GM18517 (cell line): ENCODE measurements at regions not wholly inside any gene's neighbourhood (a gene's known extent, or its start where the extent isn't known, plus 50 kb on each side); places are given as distances from the start of the nearest gene placed in this dataset.
"Not testable (repeated sequence)": the region's sequence is repeated elsewhere in the genome, so short reads cannot be mapped to it uniquely, and the experiment has no call there.

Experiments
- ATAC-seq: cut with Tn5 transposase; IDR thresholded peaks from one replicate; pipeline ENCODE4 v1.9.1; 2021; ENCODE audit warnings: mild to moderate bottlenecking, moderate library complexity; ENCODE audit not compliant: unreplicated experiment

GRCh38 chr14:106586098-106586704 lies 1059.8 kb downstream of the TMEM121 start:
- ATAC-seq = no peak

- ATAC-seq = not testable (repeated sequence)
These were observed 1065.2 kb downstream of the TMEM121 start for GRCh38 chr14:106591539-106591938.

GRCh38 chr14:106592115-106592852 lies 1065.9 kb downstream of the TMEM121 start:
- ATAC-seq = not testable (repeated sequence)

GRCh38 chr14:106599209-106599608 lies 1072.8 kb downstream of the TMEM121 start:
- ATAC-seq = no peak

DNA sequence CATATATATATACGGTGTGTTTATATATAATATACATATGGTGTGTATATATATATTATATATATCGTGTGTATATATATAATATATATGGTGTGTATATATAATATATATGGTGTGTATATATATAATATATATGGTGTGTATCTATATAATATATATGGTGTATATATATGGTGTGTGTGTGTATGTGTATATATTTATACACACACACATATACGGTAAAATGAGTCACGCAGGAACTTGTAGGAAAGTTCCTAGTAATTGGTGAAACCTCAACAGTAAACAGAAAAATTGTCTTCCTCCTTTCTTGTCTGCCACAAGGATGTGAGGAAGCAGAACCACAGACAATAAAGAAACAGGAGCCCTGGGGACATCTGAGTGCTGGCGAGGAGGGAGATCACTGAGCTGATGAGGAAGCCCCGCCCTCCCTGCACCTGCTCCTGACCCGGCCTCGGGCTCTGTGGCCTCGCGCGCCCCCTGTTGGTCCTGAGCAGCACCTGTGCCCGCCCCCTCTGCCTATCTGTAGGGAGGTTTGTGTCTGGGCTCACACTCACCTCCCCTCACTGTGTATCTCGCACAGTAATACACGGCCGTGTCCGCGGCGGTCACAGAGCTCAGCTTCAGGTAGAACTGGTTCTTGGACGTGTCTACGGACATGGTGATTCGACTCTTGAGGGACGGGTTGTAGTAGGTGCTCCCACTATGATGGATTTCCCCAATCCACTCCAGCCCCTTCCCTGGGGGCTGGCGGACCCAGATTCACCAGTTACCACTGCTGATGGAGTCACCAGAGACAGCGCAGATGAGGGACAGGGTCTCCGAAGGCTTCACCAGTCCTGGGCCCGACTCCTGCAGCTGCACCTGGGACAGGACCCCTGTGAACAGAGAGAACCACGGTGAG lies 1079.4 kb downstream of the TMEM121 start:
- no peak for ATAC-seq

DNA sequence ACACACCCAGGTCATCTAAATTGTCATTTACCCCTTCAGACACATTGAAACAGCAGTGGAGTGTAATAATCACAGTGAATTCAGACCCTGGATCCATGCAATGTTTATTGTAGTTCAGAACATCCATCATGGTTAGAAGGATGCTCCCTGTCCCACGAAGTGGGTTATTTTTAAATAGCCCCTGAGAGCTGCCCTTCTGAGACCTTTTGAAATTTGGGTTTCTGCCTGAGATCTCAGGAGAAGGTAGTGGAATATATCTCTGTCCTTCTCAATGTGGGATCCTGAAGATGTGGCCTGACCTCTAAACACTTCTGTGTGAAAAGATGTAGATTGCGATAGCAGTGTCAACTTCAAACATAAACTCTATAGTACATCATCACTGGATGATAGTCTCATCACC lies 1080.6 kb downstream of the TMEM121 start:
- no peak for ATAC-seq

GRCh38 chr14:106610691-106611090 lies 1084.3 kb downstream of the TMEM121 start:
- no peak for ATAC-seq

DNA sequence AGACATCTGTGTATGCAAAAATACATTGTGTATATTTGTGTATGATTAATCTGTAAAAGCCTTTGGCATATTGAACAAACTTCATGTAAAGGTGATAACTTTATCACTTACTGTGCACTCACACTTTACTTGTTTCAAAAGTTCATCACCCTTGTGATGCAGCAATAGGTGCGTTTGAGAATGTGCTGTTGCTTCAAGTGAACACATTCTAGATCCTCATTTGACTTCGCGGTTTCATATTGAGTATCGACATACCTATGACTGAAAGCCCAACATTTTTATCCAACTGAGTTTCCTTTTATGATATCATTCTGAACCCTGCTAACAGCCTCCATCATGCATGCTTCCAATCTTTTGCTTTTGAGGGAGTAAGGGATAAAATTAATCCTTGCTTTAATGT lies 1086.9 kb downstream of the TMEM121 start:
- ATAC-seq = no peak

DNA sequence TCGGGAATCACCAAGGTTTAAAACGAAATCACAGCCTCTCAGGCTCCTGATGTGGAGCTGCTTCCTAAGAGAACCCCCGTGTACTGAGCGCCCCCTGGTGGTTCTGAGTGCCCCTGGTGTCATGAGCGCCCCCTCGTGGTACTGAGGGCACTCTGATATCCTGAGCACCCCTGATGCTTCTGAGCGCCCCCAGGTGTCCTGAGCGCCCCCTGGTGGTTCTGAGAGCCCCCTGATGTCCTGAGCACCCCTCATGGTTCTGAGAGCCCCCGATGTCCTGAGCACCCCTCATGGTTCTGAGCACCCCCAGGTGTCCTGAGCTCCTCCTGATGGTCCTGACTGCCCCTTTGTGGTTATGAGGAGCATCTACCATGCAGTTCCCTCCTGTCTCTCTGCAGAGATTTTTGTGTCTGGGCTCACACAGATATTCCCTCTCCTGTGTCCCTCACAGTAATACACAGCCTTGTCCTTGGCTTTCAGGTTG lies 1092.1 kb downstream of the TMEM121 start:
- ATAC-seq = not testable (repeated sequence)

- ATAC-seq = no peak
These were observed 1093.2 kb downstream of the TMEM121 start for GRCh38 chr14:106619606-106620005.

GRCh38 chr14:106620368-106620767 lies 1094.0 kb downstream of the TMEM121 start:
- no peak for ATAC-seq

DNA sequence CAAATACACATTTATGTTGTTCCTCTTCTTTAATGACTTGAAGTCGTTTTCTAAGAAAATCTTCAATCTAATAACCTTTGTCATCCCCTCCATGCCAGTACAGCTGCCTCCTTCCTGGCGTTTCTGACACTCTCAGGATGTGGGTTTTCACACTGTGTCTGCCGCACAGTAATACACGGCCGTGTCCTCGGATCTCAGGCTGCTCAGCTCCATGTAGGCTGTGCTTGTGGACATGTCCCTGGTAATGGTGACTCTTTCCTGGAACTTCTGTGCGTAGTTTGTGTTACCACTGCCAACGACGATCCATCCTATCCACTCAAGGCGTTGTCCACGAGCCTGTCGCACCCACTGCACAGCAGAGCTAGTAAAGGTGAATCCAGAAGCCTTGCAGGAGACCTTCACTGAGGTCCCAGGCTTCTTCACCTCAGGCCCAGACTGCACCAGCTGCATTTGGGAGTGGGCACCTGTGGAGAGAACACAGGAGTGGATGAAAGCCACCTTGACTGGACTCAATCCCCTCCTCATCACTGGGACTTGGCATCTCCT lies 1095.9 kb downstream of the TMEM121 start:
- ATAC-seq = no peak

GRCh38 chr14:106625186-106625585 lies 1098.8 kb downstream of the TMEM121 start:
- ATAC-seq = no peak

- not testable (repeated sequence) for ATAC-seq
These were observed 1100.1 kb downstream of the TMEM121 start for GRCh38 chr14:106626469-106626868.

GRCh38 chr14:106626942-106627588 lies 1100.7 kb downstream of the TMEM121 start:
- ATAC-seq = not testable (repeated sequence)

- no peak for ATAC-seq
These were observed 1105.5 kb downstream of the TMEM121 start for GRCh38 chr14:106631879-106632278.

DNA sequence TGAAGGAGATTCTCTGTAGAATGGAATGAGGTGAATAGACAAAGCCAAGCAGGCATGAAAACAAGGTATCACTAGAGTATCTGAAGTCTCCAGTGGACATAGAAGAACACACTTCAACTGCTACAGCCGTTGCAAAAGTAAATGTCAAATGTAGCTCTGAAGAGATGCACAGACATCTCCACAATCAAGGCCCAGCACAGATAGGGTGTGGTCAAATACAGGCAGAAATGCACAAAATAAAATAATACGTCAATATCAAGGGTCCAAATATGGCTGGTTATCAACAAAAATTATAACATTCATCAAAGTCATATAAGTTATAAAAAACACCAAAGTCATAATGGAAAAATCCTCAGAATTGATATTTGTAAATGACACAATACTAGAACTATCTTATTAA lies 1107.3 kb downstream of the TMEM121 start:
- ATAC-seq = no peak

DNA sequence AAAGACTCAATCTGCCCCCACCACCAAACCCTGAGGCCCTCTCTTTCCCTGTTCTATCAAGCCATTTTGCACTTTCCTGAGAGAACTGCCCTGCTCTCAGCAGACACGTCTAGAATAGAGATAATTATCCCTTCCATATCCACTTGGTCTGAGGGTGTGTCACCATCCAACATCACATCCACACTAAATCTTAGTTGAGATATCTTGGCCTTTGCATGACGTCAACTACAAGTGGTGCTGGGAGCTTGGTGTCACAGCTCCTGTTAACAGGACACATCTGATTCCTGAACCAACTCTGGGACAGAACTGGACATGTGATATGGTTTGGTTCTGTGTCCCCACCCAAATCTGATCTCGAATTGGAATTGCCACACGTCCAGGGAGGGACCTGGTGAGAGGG lies 1109.2 kb downstream of the TMEM121 start:
- no peak for ATAC-seq

DNA sequence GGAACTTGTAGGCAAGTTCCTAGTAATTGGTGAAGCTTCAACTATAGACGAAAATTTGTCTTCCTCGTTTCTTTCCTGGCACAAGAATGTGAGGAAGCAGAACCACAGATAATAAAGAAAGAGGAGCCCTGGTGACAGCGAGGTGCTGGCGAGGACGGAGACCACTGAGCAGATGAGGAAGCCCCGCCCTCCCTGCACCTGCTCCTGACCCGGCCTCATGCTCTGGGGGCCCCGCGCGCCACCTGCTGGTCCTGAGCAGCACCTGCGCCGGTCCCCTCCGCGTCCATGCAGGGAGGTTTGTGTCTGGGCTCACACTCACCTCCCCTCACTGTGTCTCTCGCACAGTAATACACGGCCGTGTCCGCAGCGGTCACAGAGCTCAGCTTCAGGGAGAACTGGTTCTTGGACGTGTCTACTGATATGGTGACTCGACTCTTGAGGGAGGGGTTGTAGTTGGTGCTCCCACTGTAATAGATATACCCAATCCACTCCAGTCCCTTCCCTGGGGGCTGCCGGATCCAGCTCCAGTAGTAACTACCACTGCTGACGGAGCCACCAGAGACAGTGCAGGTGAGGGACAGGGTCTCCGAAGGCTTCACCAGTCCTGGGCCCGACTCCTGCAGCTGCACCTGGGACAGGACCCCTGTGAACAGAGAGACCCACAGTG lies 1112.5 kb downstream of the TMEM121 start:
- ATAC-seq = not testable (repeated sequence)

DNA sequence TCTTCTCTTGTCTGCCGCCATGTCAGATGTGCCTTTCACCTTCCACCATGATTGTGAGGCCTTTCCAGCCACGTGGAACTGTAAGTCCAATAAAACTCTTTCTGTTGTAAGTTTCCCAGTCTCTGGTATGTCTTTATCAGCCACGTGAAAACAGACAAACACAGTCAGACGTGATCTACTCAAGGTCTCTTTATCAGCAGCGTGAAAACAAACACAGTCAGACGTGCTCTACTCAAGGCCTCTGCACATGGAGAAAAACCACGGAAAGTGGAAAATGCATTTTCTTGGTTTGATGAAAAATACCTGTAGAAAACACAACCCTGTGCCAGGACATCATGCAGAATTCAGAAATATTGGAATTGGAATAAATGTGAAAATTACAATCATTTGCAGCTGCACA lies 1115.7 kb downstream of the TMEM121 start:
- ATAC-seq = no peak
